ENCODE measurements at regions not wholly inside any gene's neighbourhood (a gene's known extent, or its start where the extent isn't known, plus 50 kb on each side); places are given as distances from the start of the nearest gene placed in this dataset.

DNA sequence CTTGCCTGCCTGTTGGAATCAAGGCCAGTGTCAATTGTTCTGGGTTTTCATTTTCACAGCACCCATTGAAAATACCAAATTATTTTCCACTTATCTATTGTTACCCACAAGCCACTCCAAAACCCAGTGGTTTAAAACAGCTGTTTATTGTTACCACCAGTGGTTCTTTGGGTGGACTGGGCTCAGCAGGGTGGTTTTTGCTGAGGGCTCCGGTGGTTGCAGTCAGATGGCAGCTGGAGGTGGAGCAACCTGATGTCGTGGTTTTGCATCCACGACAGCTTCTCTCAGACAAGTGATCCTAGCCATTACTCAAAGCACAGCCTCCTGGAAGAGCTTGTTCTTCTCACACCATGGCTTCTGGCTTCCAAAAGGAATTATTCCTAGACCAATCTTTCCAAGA lies 235.1 kb upstream of the ADARB2 start:
- no peak for DNase-seq

DNA sequence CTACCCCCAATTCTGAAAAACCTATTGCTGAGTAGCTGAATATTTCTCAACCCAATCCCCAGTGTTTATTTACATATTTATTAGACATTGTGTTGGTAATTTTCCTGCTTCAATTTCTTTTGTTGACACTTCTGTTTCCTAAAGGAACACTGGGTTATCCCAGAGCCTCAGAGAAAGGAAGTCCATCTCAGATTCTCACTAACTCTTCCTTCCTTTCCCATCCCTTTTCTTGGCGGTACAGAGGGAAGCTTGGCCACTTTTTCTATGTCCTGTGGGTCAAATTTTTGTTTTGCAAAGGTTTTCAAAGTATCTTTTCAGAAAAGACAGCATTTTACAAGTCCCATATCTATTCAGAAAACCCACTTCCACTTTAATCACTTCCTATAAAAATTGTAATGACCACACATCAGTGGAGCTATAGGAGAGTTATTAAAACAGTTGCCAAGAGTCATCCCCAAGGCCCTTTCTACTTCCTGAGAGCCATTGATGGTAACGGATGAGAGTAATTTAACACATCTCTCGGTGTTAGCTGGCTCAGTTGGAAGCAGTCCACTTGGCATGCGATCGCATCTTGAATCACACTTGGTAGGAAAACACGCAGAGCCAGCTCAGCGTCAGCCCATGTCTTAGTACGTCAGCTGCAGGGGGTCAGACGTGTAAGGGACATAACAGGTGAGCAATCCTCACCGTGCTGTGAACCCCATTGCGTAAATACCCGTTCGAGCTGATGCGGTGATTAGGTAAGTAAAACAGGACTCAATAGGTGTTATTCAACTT lies 231.1 kb upstream of the ADARB2 start:
- DNase-seq = no peak

DNA sequence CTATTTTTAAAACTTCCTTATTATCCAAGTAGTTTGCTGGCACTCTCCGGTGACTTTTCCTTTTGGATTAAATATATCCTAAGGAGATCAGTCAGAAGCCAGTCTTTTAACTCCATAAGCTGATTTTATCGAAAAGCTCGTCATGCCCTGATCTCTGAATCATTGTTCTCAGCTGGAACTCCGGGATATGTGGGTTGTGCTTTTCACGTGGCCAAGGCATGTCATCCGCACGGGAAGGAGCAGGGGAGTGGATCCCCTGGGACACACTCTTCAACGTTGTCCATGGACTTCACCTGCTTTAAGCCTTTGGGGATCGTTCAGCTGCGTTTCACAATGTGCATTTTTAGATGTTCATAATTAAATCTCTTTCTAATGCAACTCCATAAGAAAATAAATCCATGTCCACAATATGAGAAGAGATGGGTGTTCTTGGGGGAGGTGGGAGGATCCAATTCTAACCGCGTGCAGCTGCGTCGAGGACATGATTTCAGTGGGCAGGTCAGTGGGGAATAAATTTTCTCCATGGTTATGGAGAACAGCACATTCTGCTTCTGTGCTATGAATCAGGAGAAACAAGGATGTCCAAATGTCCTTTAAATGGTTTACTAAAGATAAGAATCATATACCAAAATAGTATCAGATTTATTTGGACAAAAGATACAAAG lies 229.5 kb upstream of the ADARB2 start:
- DNase-seq = no peak

DNA sequence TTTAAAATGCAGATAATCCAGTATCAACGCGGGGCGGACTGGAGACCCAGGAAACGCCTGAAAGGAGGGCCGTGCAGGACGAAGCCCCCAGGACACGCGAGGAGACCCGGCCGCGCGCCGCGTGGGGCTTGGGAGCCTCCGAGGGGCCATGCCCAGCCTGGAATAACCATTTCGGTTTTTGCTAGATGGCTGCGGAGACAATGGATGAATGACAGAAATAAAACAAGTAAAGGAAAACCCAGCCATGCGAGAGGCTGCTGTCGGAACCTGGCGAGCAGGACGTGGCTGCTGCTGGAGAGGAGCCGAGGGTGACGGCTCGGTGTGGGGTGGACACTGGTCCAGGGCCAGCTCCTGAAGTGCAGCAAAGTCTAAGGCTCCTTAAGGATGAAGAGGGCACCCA lies 227.2 kb upstream of the ADARB2 start:
- DNase-seq = no peak

DNA sequence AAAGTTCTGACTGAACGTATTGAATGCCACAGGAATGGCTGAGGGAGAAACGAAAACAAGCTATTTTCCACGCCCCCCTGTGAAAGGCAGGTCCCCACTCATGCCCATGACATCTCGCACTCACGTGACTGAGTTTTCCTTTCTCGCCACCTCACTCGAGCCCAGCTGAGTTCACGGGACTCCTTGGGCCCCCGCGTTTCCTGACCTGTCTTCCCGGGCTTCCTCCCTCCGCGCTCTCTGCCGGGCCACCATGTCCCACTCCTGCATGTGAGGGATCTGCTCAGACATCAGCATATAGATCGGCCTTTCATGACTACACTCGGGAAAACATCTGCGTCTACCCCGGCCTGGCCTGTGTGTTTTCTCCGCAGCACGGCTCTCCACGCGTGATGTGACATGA lies 226.0 kb upstream of the ADARB2 start:
- DNase-seq = no peak

DNA sequence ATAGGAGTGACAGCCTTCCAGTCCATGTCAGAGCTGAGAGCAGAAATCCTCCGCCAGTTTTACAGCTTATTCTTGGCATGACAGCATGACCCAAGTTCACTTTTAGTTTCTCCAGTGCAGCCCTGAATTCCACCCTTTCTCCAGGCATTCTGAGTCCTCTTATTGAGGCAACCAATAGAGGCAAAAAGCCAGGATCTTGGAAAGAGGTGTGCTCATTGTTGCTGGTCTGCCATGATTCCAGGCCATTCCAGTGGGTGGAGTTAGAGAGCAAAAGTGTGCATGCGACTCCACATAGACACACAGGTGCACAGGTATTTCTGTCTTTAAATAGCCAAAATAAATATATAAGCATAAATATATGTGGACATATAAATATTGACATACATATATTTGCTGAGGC lies 224.7 kb upstream of the ADARB2 start:
- DNase-seq = no peak

DNA sequence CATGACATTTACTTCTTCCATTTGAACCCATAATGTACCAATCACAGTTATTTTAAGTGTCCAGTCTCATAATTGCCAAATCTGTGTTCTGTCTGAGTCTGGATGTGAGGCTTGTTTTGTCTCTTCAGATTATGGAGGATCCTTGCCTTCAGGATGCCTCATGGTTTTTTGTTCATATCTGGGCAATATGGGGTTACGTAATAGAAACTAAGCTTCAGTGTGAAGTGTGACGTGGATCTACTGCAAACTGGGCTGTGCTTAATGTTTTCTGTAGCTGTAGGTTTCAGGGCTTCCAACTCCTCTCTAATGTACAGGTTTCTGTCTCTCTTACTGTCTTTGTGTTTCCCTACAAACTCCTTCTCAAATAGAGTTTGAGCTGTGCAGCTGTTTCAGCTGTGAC lies 223.7 kb upstream of the ADARB2 start:
- DNase-seq = no peak

DNA sequence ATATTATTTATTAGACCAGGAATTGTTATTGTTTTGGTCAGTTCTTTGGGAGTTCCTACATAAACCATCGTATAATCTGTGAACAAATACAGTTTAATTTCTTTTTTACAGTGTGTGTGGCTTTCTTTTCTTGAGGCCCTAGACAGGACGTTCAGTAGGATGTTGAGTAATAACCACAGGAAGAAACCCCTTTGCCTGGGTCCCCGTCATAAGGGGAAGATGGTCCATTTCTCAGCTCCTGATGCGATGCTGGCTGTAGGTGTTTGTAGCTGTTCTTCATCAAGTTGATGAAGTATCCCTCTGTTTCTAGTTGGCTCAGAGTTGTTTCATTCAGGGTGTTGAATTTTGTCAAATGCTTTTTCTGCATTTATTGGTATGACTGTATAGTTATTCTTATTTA lies 219.7 kb upstream of the ADARB2 start:
- no peak for DNase-seq

DNA sequence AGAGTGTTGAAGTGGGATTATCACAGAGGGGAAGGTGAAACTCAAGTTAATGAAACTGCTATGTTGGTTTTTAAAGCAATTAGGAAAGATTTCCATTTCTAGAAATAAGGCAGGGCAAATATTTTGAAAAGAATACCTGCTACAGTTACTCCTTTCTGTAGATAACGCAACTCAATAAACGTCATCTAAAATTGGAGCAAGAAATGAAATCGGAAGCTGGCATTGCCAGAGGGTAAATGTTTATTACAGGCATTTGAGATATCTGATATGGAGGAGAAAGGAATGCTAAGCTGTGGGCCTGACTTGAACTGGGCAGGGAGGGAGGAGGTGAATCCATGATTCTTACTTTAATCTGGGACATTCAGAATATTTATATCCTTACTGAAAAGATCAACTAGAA lies 217.0 kb upstream of the ADARB2 start:
- DNase-seq = no peak

DNA sequence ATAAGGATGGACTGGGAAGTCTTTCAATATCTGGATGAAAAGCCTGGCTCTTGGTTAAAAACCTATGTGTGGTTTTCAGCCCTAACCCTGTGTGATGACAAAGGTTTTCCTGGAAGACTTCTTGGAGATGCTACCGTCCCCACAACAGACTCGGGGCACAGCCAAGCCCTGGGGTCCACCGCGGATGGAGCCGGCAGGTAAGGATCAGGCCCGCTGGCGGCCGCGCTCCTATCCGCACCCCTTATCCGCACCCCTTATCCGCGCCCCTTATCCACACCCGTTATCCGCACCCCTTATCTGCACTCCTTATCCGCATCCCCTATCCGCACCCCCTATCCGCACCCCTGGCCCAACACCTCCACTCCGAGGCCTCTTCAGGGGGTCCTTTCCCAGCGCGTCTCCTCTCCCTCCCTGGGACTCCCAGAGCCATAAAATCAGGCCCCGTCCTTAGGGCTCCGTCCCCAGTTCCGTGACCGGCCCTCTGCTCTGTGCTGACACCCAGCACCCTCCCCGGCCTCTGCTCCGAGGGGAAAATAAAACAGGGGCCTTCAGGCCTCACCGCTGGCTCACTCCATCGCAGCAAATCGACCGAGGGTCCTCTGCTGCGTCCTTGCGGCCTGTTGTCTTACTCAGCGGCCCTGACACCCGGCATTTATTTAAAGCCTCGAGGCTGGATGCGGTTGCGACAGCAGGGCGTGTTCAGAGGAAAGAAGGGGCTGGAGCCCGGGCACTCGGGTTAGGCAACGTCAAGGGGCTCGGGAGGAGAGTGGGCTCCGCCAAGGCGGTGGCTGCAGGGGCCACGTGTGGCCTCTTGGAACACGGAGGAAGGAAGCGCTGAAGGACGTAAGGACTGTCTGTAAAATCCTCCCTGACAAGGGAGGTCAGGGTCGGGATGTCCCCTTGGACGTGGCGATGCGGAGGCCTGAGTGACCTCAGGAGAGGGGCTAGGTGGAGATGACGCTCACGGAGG lies 215.1 kb upstream of the ADARB2 start:
- no peak for DNase-seq

DNA sequence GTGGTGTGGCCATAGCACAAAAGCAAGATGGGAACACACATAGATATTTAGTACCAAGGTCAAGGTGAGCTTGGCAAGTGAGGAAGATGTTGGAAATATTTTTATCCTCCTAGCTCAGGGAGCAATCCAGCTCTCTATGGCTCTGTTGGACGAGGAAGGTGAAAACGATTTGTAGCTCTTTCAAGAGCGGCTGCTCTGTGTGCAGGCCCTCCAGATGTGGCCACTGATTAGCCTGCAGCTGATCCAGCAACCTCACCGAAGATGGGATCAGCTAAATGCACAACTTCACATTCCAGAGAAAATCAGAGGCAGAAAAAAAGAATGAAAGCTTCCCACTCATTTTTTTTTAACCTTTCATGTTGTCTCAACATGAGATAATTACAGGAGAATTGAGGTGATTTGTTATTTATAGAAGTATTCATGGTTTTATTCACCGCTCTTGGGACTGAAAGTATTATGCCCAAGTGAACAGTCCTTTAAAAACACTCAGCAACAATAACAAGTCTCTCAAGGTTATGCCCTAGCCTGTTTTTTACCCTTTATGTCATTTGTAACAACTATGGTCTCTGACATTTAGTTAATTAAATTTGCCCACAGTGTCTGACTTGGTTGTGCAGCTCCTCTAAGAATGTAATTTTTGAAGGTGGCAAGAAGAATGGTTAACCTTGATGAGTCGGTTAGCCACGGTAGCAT lies 213.6 kb upstream of the ADARB2 start:
- no peak for DNase-seq

DNA sequence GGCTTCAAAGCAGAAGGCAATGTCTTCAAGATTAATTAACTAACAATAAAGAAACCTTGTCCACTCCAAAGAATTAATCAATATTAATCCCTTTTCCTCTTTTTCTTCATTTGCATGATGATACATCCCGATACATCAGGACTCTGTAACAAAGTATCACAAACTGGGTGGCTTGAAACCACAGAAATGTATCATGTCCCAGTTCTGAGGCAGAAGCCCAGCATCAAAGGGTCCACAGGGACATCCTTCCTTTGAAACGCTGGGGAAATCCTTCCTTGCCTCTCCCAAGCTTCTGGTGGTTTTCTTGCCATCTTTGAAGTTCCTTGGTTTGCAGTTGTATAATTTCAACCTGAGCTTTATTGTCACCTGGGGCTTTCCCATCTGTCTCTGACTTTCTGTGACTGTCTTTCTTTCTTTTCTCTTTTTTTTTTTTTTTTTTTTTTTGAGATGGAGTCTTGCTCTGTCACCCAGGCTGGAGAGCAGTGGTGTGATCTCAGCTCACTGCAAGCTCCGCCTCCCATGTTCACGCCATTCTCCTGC lies 210.2 kb upstream of the ADARB2 start:
- no peak for DNase-seq

DNA sequence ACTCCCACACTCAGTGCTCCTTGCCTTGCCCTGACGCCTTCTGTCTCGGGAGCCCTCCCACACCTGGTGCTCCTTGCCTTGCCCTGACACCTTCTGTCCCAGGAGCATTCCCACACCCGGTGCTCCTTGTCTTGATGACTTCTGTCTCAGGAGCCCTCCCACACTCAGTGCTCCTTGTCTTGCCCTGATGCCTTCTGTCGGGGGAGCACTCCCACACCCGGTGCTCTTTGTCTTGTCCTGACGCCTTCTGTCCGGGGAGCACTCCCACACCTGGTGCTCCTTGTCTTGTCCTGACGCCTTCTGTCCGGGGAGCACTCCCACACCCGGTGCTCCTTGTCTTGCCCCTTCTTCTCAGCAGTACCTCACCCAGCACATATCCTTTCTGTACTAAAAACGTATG lies 207.2 kb upstream of the ADARB2 start:
- no peak for DNase-seq

DNA sequence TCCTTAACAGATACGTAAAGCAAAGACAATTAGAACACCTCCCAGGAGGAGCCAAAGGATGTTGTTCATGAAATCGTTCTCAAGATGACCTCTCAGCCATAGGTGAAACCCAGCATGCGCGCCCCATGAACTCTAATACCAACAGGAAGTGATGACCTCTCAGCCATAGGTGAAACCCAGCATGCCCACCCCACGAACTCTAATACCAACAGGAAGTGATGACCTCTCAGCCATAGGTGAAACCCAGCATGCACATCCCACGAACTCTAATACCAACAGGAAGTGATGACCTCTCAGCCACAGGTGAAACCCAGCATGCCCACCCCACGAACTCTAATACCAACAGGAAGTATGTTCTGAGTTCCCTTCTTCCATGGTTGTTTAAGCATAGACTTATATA lies 205.2 kb upstream of the ADARB2 start:
- no peak for DNase-seq

DNA sequence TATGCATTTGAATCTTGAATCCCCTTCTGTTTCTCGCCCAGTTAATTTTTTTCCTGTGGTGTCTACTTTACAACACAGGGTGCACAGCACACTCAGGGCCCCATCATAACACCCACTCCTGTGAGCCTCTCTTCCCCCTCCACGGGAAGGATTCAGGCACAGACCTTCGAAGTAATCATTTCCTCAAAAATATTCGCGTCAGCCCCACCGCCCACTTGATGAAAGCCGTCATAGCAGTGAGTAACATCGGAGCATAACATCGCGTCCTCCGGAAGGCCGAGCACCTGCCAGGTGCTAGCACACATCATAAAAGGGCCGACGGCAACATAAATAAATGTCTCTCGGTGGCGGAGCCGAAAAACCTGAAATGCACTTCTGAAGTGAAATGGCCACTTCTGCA lies 201.7 kb upstream of the ADARB2 start:
- DNase-seq = no peak

DNA sequence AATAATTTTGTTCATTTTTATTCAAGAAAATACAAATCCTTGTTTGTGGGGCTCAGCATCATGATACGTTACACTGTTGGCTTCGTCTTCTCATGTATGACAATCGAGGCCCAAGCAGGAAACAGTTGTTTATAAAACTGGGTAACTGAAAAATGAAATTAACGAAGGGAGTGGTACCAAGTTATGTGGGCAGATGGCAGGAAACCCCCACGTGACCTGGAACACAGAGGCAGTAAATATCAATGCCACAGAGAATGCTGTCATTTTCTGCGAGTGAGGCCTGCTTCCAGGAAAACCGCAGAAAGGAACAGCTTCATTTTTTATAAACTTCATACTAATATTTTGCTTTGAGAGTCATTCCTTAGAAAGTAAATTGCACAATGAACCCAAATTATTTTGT lies 201.0 kb upstream of the ADARB2 start:
- no peak for DNase-seq

DNA sequence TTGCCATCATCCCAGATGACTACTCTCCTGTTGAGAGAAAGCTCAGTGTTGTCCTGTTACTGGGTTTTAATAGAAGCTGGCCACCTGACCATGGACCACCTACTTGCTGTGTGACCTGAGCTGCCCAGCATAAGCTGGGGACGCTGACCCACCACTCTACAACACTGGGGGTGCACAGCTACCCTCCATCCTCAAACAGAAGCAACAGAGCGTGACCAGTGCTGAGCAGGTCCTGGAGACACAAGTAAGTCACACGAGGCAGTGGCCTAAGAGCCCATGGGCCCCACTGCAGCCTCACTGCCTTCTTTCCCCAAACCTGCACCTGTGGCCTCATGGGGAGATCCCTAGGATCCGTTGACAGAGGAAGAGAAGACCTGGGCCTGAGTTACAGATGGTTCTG lies 198.6 kb upstream of the ADARB2 start:
- DNase-seq = no peak

DNA sequence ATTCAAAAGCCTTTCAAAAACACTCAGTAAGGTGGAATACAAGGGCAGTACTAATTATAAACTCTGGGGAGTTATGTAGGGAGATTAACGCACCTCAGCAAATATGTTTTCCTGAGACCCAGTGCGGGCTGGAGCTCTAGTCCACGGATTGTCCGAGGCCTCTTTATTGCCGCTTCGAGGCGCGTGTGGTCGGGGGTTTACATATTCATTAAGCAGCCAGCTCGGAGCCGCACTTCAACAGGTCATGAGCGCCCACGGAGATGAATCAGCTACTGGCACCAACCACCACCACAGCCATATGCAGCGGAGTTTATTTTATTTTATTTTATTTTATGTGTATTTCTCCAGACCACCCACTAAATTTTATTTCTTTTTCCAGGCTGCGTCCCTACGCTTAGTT lies 195.9 kb upstream of the ADARB2 start:
- DNase-seq = no peak

DNA sequence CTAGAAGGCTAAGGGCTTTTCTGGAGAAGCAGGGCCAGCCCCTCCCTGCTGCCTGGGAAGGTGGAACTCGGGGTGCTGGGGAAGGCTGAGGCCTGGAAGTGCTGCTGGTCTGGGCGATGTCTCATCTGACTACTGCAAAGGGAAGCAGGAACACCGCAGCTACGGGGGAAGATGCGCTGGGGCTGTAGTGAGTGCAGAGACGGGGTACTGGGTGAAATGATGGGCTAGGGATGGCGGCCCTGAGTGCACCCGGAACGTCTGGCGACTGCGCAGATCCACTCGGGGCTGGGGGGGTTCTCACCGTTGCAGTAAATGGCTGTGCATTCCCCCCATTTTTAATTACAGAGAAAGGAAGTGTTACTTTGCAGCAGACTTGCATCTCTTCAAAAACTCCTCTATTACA lies 195.4 kb upstream of the ADARB2 start:
- no peak for DNase-seq

DNA sequence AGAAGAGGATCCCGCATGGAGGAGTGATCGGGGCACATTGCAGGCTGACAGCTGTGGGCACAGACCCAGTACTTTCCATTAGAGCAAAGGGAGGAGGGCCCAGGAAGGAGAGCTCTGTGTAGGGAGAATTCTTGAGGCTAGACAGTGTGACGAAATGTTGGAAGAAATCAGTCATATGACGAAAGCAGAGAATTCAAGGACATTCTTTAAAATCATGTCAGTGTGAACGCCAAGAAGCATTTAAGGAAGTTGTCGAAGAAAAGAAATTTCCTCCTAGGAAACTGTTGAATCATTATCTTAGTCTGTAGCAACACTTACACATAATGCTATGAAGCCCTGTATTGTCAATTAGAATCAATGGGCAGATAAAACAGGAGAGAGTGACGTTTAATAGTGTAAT lies 191.3 kb upstream of the ADARB2 start:
- DNase-seq = no peak

DNA sequence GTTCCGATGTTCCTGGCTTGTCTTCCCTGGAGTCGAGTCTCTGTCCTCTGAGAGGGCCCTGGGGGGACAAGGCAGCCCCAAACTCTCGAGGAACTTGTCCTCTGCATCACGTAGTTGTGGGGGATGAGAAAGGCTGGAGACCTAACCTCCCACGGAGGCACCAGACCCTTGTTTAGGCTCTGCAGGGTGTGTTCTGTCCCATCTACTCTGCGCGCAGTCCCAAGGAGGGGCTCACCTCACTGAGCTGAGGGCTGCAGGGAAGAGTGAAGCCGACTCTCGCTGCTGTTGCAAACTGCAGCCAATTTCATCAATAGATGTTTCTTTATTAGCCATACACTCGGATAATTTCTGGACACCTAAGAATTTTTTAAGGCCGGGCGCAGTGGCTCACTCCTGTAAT lies 186.7 kb upstream of the ADARB2 start:
- no peak for DNase-seq

DNA sequence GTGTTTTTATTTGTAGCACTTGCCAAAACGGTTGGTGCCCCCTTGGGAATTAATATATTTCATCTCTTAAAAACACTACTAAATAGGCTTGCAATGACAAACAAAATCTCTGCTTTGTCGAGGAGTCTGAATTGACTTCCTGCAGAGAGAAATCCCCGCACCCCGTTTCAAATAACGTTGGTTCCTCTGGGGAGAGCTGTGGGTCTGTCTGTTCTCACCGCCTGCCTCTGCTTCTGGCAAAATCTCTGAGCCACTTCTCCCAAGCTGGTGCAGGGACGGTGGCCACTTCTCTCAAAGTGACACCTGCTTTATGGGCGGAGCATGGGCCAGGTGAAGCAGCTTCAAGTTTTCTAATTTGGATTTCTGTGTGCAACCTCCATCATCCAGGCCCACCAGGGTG lies 186.3 kb upstream of the ADARB2 start:
- DNase-seq = no peak

DNA sequence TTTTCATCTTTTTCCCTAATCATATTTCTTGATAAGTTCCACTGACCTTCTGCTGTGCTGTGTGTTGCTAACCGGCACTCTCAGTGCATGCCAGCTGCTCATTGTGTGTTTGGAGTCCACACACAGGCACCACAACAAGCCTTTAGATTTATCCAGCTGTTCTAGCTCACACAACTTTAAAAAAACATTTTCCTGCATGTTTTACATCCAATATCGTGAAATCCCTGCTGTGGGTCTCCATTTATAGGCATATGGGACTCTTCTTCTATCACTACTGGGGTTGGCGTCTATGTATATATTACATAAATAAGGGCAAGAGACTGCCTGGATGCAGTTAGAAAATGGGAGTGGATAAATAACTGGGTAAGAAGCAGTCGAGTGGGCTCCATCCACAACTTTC lies 183.6 kb upstream of the ADARB2 start:
- DNase-seq = no peak

Data from activated CD4-positive, CD25-positive, alpha-beta regulatory T cell treated with anti-CD3 and anti-CD28 coated beads, Interleukin-2, amount 50 U/mL, for 72 hours (primary cell).